SH-SY5Y (cell line): ENCODE measurements at regions not wholly inside any gene's neighbourhood (a gene's known extent, or its start where the extent isn't known, plus 50 kb on each side); places are given as distances from the start of the nearest gene placed in this dataset.

Experiments used
- GATA2 ChIP-seq: IDR thresholded peaks from 2 replicates; pipeline ENCODE4 v1.6.1; 2011; ENCODE audit warnings: mild to moderate bottlenecking, low read depth, low read length
- GATA3 ChIP-seq: IDR thresholded peaks from 2 replicates; pipeline ENCODE4 v1.6.1; 2011; ENCODE audit warnings: low read depth, mild to moderate bottlenecking, low read length, moderate library complexity

GRCh38 chr11:39247570-39248137 lies 2211.8 kb downstream of the LRRC4C start:
- TF ChIP-seq GATA3, result no peak
- no peak for TF ChIP-seq GATA2
